HG02938 (cell line): ENCODE measurements at regions not wholly inside any gene's neighbourhood (a gene's known extent, or its start where the extent isn't known, plus 50 kb on each side); places are given as distances from the start of the nearest gene placed in this dataset.

ENCODE experiments used
- ATAC-seq: cut with Tn5 transposase; IDR thresholded peaks from one replicate; pipeline ENCODE4 v1.9.1; 2021; ENCODE audit warnings: mild to moderate bottlenecking, moderate library complexity; ENCODE audit not compliant: unreplicated experiment

DNA sequence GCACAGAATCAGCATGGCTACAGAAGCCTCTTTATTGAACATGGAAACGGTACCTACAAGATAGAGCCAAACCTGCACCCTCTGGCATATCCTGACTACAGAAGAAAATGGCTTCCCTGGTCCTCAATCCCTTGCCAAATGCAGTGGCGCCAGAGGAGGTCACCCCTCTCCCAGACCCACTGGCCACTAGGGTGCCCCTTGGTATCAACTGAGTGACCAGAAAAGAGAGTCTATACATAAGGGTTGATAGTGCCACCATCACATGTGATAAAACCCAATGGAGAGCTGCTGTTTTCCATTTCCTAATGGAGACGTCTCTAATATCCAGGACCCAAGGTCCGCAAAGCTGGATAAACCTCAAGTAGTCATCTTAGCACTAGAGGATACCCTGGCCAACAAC, 52.7 kb upstream of the ALK start:
- ATAC-seq, result no peak

DNA sequence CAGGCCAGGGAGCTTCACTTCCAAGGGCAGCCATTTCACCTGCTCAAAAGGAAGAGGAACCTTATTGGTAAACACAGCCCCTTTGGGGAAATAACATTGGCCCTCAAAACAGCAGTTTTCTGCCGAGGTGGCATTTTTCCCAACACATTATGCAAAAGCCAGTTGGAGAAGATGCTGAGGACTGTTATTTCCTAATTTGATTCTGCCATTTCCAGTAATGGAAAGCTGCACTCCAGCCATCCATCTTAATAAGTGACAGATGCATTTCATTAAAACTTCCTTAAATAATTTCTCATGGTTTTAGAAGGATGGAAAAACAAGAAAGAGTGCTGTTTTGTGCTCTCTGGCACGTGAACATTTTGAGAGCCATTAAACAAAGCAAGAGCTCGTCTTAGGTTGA, 55.9 kb upstream of the ALK start:
- ATAC-seq, result no peak

DNA sequence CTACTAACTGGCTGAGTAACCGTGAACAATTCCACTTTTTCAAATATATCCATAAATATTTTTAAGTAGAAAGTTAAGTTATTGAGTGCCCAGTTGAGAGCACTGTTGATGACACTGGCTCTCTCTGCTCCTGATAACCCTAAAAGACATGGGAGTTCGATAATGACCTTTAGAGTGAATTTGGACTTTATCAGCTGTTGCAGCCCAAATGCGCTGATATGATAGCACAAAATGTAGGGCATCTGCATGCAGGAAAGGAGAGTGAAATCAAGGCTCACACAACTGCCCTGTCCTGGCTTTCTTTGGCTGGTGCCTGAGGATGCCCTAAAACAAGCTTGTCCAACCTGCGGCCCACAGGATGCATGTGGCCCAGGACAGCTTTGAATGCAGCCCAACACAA, 60.0 kb upstream of the ALK start:
- ATAC-seq, result no peak

DNA sequence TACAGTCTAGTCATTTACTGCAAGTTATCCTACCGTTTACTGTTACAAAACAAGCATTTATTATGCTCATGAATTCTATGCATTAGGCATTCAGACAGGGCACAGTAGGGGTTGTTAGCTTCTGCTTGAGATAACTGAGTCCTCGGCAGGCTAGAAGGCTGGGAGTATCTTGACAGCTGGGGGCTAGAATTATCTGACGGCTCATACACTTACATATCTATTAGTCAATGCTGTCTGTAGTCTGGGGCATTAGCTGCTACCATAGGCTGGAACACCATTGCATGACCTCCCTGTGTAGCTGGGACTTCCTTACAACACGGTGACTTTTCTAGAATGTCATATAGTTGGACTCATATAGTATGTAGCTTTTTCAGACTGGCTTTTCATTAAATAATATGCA, 61.9 kb upstream of the ALK start:
- no peak for ATAC-seq

DNA sequence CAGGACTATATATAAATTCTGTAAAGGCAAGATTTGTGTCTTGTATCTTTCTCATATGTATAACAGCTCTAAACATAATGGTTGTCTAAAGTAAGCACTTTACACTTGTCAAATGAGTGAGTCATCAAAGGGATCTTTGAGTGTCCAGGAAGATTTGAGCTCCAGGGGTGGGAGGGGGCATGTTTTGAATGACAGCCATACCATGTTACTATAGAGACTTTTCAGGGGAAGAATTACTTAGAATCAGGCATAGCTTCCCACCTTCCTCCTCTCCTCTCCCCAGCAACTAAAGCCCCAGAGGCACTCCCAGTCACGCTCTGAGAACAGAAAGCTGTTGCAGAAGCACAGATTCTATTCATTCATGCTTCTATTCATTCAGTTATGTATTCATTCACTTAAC, 65.8 kb upstream of the ALK start:
- no peak for ATAC-seq

DNA sequence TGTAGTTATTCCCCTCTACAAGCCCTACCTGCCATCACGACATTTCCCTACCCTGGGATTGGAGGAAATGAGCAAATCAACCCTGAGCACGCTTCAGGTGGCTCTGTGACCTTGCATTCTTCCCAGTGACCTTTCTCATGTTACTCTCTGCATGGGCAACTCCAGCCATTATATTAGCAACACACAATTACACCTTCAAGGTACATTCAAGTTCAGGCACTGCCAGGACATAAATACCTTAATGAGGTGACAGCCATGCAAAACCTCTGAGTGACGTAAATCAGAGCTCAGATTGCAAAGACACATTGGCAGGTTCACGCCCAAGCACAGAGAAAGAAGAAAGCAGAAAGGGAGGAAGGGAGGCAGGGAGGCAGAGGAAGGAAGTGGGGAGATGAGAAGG, 68.7 kb upstream of the ALK start:
- ATAC-seq, result no peak

DNA sequence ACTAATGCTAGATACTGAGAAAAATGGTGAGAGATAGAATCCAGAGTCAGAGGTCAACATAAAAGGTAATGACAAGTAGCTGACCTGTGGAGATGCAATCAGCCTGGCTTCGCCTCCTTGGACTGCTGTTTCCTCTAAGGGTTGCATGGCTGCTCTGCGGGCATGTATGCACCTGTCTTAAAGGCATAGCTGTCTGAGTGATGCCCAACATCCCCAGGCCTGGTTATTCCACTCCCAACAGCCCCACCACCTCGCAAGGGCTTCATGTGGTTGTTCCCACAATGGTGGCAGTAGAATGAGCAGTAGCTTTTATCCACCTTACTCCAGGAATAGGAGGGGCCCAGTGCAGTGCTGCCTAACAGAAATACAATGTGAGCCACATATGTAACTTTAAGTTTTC, 69.7 kb upstream of the ALK start:
- ATAC-seq, result no peak

DNA sequence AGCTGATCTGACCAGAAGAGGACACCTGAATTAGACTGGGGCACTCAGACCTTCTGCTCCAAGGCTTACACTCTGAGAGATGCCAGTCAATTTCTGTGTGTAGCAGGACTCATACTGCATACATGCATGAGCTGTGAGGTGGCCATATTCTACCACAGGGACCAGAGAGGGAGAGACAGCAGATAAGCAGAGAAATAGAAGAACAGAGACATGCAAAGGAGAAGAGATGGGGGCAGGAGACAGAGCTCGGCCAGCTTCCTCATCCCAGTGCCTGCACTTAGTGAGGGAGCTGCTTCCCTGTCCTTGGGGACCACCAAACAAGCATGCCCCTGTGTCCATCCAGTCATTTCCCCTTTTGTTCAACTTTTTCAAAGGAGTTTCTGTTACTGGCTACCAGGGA, 73.9 kb upstream of the ALK start:
- no peak for ATAC-seq

DNA sequence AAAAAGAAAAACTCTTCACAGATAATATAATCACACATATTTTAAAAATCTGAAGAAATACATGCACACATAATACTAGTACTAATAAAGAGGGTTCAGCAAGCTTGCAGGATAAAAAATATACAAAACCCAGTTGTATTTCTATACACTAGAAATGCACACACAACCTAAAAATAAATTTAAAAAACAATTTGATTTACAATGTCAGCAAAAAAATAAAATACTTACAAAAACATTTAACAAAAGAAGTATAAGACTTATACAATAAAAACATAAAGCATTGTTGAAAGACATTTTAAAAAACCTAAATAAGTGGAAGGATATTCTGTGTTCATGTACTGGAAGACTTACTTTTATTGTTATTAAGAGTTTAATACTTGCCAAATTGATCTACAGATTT, 81.7 kb upstream of the ALK start:
- no peak for ATAC-seq

DNA sequence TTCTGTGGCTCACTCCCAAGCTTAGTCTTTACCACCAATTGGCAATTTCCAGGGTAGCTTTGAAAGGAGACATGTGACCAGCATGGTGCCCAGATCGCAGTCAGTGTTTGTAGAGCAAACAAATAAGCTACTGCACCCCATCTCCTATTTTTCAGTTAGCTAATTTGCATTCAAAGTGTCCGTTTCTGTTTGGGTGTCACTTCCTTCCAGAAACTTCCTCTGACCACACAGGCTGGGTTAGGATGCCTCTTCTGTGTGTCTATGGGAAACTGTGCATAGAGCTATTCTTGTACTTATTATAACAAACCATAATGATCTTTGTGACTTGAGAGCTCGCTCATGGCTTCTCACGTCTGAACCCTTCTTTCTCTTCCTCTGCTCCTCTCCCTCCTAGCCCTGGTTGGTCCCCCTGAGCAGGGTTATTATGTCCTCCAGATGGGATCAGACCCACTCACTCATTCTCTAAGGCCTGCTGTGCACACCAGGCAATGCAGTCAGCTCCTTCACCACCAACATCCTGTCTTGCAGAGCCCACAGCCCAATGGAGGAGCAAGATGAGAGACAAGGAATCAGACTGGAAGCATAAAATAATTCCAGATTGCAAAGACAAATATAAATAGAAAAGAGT, 101.2 kb upstream of the ALK start:
- no peak for ATAC-seq

DNA sequence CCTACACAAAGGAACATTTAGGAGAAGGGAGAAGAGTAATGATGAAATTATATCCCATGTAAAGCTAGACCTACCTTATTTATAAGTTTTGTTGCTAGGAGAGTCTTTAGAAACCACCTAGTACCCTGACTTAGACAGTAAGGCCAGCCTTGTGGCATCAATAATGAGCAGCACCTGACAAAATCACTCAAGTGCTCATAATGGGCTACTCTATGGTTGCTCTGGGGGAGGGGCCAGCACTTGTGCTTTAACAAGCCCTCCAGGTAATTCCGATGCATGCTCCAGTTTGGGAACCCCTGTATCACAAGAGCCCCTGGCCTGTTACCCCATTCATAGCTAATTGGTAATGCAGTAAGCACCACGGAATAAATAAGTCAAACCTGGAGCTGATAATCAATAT, 102.9 kb upstream of the ALK start:
- no peak for ATAC-seq

DNA sequence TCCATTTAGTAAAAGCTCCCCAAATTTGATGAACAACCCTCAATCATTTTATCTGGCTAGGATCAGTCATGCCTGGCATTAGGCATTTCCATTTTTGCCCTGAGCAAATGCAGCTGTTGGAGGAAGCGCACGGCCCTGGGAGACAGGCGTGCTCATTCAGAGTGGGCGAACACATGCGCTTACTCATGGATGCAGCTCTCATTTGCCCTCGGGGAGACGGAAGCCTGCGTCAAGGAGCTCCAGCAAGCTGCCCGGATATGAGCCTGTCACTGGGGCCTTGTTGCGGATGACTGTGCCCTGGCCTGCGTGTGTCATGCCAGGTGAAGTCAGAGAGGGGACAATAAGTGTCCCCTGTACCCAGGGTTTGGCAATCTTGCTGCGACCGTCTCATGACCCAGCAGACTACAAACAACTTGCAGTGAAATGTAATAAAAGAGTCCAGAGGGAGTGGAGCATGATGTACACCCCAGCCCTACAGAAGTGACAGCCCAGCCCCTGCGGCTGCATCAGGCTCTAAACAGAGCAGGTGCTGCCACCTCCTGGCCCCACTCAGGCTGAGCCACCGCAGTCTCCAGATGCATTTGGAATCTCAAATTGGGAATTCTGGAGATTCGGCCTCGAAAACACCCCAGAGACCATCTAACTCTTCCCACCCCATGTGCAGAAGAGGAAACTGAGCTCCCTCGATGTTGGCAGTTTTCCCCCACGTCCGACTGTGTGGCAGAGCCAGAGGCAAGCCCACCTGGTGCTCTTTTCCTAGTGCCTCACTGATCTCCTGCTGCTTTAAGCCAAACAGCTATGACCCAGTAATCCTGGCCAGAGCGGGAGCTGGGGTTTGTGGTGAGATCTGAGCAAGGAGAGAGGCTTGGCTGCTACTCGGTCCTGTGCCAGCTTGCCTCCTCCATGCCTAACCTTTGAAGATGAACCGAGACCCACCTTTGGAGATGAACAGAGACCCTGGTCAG, 105.0 kb upstream of the ALK start:
- ATAC-seq, result no peak

DNA sequence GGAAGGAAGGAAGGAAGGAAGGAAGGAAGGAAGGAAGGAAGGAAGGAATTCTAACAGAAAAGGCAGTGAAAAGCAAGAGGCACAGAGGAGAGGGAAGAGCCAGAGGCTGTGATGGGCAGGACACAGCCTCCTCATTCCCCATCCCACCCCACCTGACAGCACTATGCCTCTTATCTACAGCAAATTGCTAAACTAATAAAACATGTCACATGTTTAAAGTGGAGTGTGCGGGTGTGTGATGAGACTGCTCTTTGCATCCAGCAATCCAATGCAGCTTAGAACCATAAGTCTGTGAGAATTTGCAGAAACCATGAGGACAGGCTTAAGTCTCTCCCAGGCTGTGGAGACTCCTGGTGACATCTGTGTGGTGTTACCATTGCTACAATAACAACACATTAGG, 108.4 kb upstream of the ALK start:
- no peak for ATAC-seq

DNA sequence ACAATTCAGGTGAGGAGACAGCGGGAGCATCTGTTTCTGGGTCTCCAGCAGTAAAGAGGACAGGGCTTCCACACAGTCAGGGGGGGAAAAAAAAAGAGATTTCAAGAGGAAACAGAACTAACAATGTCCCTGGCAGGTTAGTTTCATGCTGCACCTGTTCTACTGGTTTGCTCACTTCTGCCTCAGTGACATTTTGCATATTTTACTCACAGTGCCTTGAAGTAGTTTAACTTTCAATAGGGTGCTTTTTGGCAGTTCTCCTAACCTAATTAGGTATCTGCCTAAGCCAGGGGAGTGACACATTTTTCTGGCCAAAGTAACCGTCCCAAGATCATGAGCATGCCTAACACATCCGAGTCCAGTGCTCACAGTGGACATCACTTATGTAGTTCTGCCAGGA, 109.0 kb upstream of the ALK start:
- no peak for ATAC-seq

DNA sequence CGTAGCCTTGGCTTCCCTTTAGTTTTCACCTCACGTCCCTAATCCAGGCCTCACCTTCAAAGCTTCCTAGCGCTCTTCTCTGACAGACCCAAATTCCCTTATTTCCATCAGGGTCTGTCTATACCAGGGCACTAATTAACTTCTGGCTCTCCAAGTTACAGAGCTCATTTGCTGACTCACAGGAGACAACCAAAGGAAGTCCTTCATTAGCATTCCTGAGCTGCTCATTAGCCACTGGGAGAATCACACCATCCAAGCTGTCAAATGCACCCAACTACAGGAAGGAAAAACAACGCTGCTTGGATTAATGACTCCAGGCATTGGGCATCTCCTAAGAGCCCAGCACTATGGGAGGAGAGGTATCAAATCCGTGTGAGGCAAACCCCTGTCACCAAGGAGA, 109.8 kb upstream of the ALK start:
- ATAC-seq, result no peak

DNA sequence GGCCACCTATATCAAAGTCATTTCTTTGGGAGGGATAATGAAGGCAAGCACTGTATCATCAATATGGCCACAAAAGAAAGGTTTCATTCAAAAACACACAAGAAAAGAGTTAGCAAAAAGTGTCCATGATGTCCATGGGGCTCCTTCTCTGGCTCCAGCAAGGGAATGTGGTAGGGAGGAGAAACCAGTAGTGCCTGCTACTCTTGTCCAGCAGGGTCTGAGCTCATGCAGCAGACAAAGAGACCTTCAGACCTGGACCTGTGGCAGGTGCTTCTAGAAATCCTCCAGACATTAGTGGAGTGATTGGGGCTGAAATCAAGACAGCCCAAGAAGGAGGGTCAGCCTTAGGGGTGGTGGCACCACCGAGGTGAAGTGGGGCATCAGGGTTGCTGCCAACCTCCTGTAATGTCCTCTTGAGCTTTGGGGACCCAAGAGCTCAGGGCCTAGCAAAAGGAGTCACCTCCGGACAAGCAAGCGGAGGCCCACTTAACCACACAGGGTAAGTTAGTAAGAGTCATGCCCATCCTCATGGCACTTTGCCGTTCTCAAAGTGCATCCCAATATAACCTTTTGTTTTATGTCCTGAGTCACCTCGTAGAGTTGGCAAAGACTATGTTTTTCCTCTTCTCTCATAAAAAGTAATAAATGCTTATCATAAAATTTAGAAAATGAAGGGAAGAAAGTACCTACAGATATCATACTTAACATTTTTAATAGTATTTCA, 112.6 kb upstream of the YPEL5 start:
- no peak for ATAC-seq

DNA sequence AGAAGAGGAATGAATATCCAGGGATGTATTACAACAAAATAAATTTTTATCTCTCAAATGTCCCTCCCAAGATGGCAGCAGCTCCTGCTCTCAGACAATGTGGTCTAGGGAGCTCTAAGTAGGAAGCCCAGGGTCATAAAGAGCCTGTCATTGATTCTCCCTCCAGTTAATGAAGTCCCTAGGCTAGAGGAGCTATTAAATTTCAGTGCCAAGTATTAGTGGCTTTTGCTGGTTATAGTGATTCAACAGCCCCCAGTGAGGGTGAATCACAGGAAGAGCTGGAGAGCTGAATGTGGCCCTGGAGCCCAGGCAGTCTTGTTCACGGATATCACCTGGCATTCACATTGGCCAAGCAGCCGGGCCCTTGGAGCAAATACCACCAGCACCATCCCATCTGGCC, 109.8 kb upstream of the YPEL5 start:
- ATAC-seq, result no peak

DNA sequence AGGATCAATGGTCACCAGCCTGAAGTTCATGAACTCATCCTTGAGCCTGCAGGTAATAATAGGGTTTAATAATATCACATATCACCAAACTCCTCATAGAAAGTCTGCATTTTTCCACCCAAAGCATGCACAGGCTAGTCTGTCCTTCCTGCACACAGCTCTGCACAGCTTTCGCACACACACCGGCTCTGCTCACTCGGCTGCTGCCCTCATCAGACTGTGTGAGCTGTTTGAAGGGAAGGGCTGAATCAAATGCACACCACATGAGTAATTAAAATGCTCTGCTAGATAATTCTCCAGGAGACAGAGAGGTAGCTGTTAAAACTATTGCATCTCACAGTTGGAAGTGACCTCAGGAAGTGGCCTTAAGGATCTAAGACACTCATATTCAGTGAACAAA, 108.4 kb upstream of the YPEL5 start:
- ATAC-seq, result no peak

DNA sequence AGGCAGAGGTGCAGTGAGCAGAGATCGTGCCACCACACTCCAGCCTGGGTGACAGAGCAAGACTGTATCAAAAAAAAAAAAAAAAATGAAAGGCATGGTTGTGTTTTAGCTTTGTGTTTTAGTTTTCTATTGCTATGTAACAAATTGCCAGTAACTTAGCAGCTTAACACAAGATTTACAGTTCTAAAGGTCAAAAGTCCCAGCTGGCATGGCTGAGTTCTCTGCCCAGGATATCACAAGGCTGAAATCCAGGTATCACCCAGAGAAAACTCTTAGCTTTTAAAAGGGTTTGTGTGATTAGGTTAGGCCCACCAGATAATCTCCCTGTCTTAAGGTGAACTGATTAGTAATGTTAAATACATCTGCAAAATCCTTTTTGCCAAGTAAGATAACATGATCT, 107.7 kb upstream of the YPEL5 start:
- no peak for ATAC-seq

DNA sequence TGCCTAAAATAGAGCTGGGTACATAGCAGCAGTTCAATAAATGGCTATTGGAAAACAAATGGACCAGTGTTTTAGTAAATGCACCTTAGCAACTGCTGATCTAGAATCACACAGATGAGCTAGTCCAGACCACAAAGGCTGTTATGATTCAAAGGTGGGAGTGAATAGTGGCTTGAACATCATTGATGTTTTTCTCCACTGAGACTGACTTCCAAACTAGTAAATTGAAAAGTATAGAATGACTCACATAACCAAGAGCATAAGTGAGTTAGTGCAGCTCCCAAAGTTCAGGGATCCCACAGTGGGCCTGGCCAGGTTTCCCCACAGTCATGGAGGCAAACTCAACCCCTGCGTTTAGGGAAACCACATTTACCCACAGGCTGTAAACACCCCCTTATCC, 106.7 kb upstream of the YPEL5 start:
- ATAC-seq, result no peak

DNA sequence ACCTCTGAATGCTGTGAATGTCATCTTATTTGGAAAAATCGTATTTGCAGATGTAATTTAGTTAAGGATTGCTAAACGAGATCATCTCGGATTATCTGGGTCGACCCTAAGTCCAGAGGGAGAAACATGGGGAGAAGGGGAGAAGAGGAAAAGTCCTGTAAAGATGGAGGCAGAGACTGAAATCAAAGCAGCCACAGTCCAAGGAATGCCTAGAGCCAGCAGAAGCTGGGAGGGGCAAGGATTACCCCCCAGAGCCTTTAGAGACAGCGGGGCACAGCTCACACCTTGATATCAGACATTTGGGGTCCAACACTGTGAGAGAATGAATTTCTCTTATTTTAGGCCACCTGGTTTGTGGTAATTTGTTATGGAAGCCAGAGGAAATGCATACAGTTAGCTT, 104.9 kb upstream of the YPEL5 start:
- ATAC-seq, result no peak

DNA sequence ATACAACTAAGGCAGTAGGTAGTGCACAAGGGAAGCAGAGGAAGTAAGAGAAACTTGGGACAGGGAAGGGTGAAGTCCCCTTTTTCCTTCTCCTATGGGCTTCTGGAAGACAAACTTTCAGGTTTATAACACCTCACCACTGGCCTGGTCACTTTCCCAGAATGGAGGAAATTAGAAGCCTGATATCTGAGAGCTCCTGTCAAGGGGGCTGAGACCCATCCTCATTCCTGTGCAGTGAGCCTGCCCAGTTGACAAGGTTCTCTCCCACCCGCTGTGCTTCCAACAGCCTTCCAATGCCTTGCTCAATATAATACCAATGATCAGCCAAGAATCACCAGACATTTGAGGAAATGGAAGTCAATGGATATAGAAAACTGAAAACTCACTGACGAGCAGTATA, 100.4 kb upstream of the YPEL5 start:
- no peak for ATAC-seq
